ENCODE measurements at regions not wholly inside any gene's neighbourhood (a gene's known extent, or its start where the extent isn't known, plus 50 kb on each side); places are given as distances from the start of the nearest gene placed in this dataset.

- Histone ChIP-seq H3K27ac (ENCODE audit: low read depth, low read length) (no peak overlapping the region), H3K9me3 (ENCODE audit: control insufficient read depth, insufficient read depth, low read length) (no peaks in the 10 kb centered on the region), H3K4me3 (ENCODE audit: low read length) (no peak overlapping the region), H3K4me2 (ENCODE audit: low read length) (no peak overlapping the region), H3K36me3 (ENCODE audit: control insufficient read depth, low read length) (no peaks in the 10 kb centered on the region), H3K9me2 (replicated peaks; ENCODE audit: control insufficient read depth, low read length) (no peaks in the 10 kb centered on the region), H3K4me1 (ENCODE audit: control insufficient read depth, low read length) (no peaks in the 10 kb centered on the region), H3K79me2 (ENCODE audit: control insufficient read depth, low read length) (no peaks in the 10 kb centered on the region), H3F3A (ENCODE audit: control insufficient read depth, insufficient read depth) (no peaks in the 10 kb centered on the region), H4K20me1 (ENCODE audit: control insufficient read depth, insufficient read depth, low read depth, low read length) (no peaks in the 10 kb centered on the region), H3K27me3 (ENCODE audit: control insufficient read depth, low read length) (no peaks in the 10 kb centered on the region)
- no peak for TF ChIP-seq CTCF (IDR thresholded peaks at IDR 0.05; ENCODE audit: low read depth, low read length, poor library complexity, severe bottlenecking)
- TF ChIP-seq EZH2phosphoT487 (IDR thresholded peaks at IDR 0.05; ENCODE audit: borderline replicate concordance, low read length) = no peak
These were observed 440.3 kb upstream of the CRIM1 start for GRCh38 chr2:35915261-35915660.

GRCh38 chr2:35891936-35892335 lies 463.6 kb upstream of the CRIM1 start:
- Histone ChIP-seq H3K4me1 (ENCODE audit: control insufficient read depth, low read length) (no peaks in the 10 kb centered on the region), H3K27ac (ENCODE audit: low read depth, low read length) (no peak overlapping the region), H3F3A (ENCODE audit: control insufficient read depth, insufficient read depth) (no peaks in the 10 kb centered on the region), H3K9me3 (ENCODE audit: control insufficient read depth, insufficient read depth, low read length) (no peaks in the 10 kb centered on the region), H4K20me1 (ENCODE audit: control insufficient read depth, insufficient read depth, low read depth, low read length) (no peaks in the 10 kb centered on the region), H3K79me2 (ENCODE audit: control insufficient read depth, low read length) (no peaks in the 10 kb centered on the region), H3K27me3 (ENCODE audit: control insufficient read depth, low read length) (no peaks in the 10 kb centered on the region), H3K36me3 (ENCODE audit: control insufficient read depth, low read length) (no peaks in the 10 kb centered on the region), H3K4me3 (ENCODE audit: low read length) (no peak overlapping the region), H3K9me2 (replicated peaks; ENCODE audit: control insufficient read depth, low read length) (no peaks in the 10 kb centered on the region), H3K4me2 (ENCODE audit: low read length) (no peak overlapping the region)
- TF ChIP-seq EZH2phosphoT487 (IDR thresholded peaks at IDR 0.05; ENCODE audit: borderline replicate concordance, low read length) (no peak), CTCF (IDR thresholded peaks at IDR 0.05; ENCODE audit: low read depth, low read length, poor library complexity, severe bottlenecking) (no peak)

GRCh38 chr2:35891528-35891927 lies 464.1 kb upstream of the CRIM1 start:
- Histone ChIP-seq H4K20me1 (ENCODE audit: control insufficient read depth, insufficient read depth, low read depth, low read length) (no peaks in the 10 kb centered on the region), H3K79me2 (ENCODE audit: control insufficient read depth, low read length) (no peaks in the 10 kb centered on the region), H3K36me3 (ENCODE audit: control insufficient read depth, low read length) (no peaks in the 10 kb centered on the region), H3K4me3 (ENCODE audit: low read length) (no peak overlapping the region), H3K27ac (ENCODE audit: low read depth, low read length) (no peak overlapping the region), H3K4me1 (ENCODE audit: control insufficient read depth, low read length) (no peaks in the 10 kb centered on the region), H3K9me2 (replicated peaks; ENCODE audit: control insufficient read depth, low read length) (no peaks in the 10 kb centered on the region), H3K9me3 (ENCODE audit: control insufficient read depth, insufficient read depth, low read length) (no peaks in the 10 kb centered on the region), H3K27me3 (ENCODE audit: control insufficient read depth, low read length) (no peaks in the 10 kb centered on the region), H3K4me2 (ENCODE audit: low read length) (no peak overlapping the region), H3F3A (ENCODE audit: control insufficient read depth, insufficient read depth) (no peaks in the 10 kb centered on the region)
- TF ChIP-seq EZH2phosphoT487 (IDR thresholded peaks at IDR 0.05; ENCODE audit: borderline replicate concordance, low read length) (no peak), CTCF (IDR thresholded peaks at IDR 0.05; ENCODE audit: low read depth, low read length, poor library complexity, severe bottlenecking) (no peak)

- no peaks in the 10 kb centered on the region; the same call in 1 of the 2 replicates for H3K9me2 ChIP-seq (replicated peaks; ENCODE audit: control insufficient read depth, low read length)
These were observed 468.4 kb upstream of the CRIM1 start for GRCh38 chr2:35887146-35887545.

More at GRCh38 chr2:35887146-35887545, 468.4 kb upstream of the CRIM1 start:
- H3K9me3 ChIP-seq (ENCODE audit: control insufficient read depth, insufficient read depth, low read length) = no peaks in the 10 kb centered on the region
- no peak for TF ChIP-seq EZH2phosphoT487 (IDR thresholded peaks at IDR 0.05; ENCODE audit: borderline replicate concordance, low read length)
- TF ChIP-seq CTCF (IDR thresholded peaks at IDR 0.05; ENCODE audit: low read depth, low read length, poor library complexity, severe bottlenecking) = no peak
- H3K36me3 ChIP-seq (ENCODE audit: control insufficient read depth, low read length) = no peaks in the 10 kb centered on the region
- no peaks in the 10 kb centered on the region for H4K20me1 ChIP-seq (ENCODE audit: control insufficient read depth, insufficient read depth, low read depth, low read length)
- no peak overlapping the region for H3K4me2 ChIP-seq (ENCODE audit: low read length)
- no peaks in the 10 kb centered on the region for H3F3A ChIP-seq (ENCODE audit: control insufficient read depth, insufficient read depth)
- peaks cover 3% of the 10 kb centered on the region; the same call in 1 of the 2 replicates for H3K27me3 ChIP-seq (ENCODE audit: control insufficient read depth, low read length)
- no peaks in the 10 kb centered on the region for H3K4me1 ChIP-seq (ENCODE audit: control insufficient read depth, low read length)
- no peak overlapping the region for H3K27ac ChIP-seq (ENCODE audit: low read depth, low read length)
- H3K4me3 ChIP-seq (ENCODE audit: low read length) = no peak overlapping the region
- no peaks in the 10 kb centered on the region for H3K79me2 ChIP-seq (ENCODE audit: control insufficient read depth, low read length)
